Prostate gland (tissue), 2 donors: ENCODE measurements at regions not wholly inside any gene's neighbourhood (a gene's known extent, or its start where the extent isn't known, plus 50 kb on each side); places are given as distances from the start of the nearest gene placed in this dataset.

Experiments
- DNase-seq: peaks from one replicate; pipeline ENCODE4 v3.0.0-alpha.2; 2019; ENCODE audit warnings: low spot score
- H3K27ac ChIP-seq, 2 donors: fragments of 200-600 bp; sonication (generic); 2 replicates each; pipeline ENCODE4 v1.5.1; 2017 to 2019
- H3K27me3 ChIP-seq: fragments of 200-600 bp; sonication (generic); replicated peaks from 2 replicates; pipeline ENCODE4 v1.5.1; 2019; ENCODE audit not compliant: insufficient read depth
- H3K36me3 ChIP-seq, 2 donors: fragments of 200-600 bp; sonication (generic); 1 replicate in 1 of 2; 2 replicates in 1 of 2; pipeline versions ENCODE4 v1.5.1 to v1.8.1; 2017 to 2019
- H3K4me1 ChIP-seq: fragments of 200-600 bp; sonication (generic); replicated peaks from 2 replicates; pipeline ENCODE4 v1.5.1; 2019
- H3K4me3 ChIP-seq, 2 donors: fragments of 200-600 bp; sonication (generic); 2 replicates each; pipeline ENCODE4 v1.5.1; 2017 to 2019
- H3K9me3 ChIP-seq: fragments of 200-600 bp; sonication (generic); 2 replicates; pipeline ENCODE4 v1.5.1; 2017
- POLR2A ChIP-seq: fragments of 450-650 bp; IDR thresholded peaks from one replicate; pipeline ENCODE4 v1.6.1; 2016; ENCODE audit warnings: antibody characterized with exemption, mild to moderate bottlenecking
- POLR2AphosphoS5 ChIP-seq: sonication (generic); formaldehyde crosslinking; IDR thresholded peaks from one replicate; pipeline ENCODE4 v1.6.1; 2017; ENCODE audit warnings: antibody characterized with exemption
- WGBS: methylation state at CpG from one replicate; pipeline ENCODE4 v1.1.5; 2018; 5-methylcytosine and 5-hydroxymethylcytosine counted together
- intact Hi-C: fragments of 100-400 bp; cut with DNase I; formaldehyde crosslinking; loops from one replicate; pipeline ENCODE4 v1.14.2; 2022
- TF ChIP-seq, protein P1 (sequence below), 4 experiments: fragments of 200-600 bp in 2 of 4; fragments of 450-650 bp in 2 of 4; sonication (generic) in 2 of 4; IDR thresholded peaks; 1 replicate in 3 of 4; 2 replicates in 1 of 4; pipeline ENCODE4 v1.5.1; 2016 to 2019; ENCODE audit warnings: antibody characterized with exemption in 4 of 4, mild to moderate bottlenecking in 2 of 4, moderate library complexity in 2 of 4

GRCh38 chr1:29478879-29479278 lies 242.6 kb downstream of the PTPRU start:
- intact Hi-C loops, result no loop called here
- 31% methylated on average over 7 of the region's 7 CpGs for WGBS
- Histone ChIP-seq H3K36me3 (no peaks in the 10 kb centered on the region), H3K27ac (no peak overlapping the region), H3K27me3 (peaks cover 7% of the 10 kb centered on the region), H3K9me3 (no peaks in the 10 kb centered on the region), H3K4me1 (no peaks in the 10 kb centered on the region), H3K4me3 (no peak overlapping the region)
- DNase-seq, result no peak
- TF ChIP-seq POLR2A (no peak), POLR2AphosphoS5 (no peak)
- TF ChIP-seq, protein P1, sequence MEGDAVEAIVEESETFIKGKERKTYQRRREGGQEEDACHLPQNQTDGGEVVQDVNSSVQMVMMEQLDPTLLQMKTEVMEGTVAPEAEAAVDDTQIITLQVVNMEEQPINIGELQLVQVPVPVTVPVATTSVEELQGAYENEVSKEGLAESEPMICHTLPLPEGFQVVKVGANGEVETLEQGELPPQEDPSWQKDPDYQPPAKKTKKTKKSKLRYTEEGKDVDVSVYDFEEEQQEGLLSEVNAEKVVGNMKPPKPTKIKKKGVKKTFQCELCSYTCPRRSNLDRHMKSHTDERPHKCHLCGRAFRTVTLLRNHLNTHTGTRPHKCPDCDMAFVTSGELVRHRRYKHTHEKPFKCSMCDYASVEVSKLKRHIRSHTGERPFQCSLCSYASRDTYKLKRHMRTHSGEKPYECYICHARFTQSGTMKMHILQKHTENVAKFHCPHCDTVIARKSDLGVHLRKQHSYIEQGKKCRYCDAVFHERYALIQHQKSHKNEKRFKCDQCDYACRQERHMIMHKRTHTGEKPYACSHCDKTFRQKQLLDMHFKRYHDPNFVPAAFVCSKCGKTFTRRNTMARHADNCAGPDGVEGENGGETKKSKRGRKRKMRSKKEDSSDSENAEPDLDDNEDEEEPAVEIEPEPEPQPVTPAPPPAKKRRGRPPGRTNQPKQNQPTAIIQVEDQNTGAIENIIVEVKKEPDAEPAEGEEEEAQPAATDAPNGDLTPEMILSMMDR (IDR thresholded peaks at IDR 0.05), result no peak

GRCh38 chr1:29478151-29478791 lies 241.9 kb downstream of the PTPRU start:
- intact Hi-C loops, result no loop called here
- TF ChIP-seq POLR2AphosphoS5 (no peak), POLR2A (no peak)
- TF ChIP-seq, protein P1 (IDR thresholded peaks at IDR 0.05), result no peak
- no peaks in the 10 kb centered on the region for H3K4me1 ChIP-seq
- H3K36me3 ChIP-seq, result no peaks in the 10 kb centered on the region
- H3K27me3 ChIP-seq, result peaks cover 7% of the 10 kb centered on the region
- DNase-seq, result no peak
- H3K4me3 ChIP-seq, result no peak overlapping the region
- no peak overlapping the region for H3K27ac ChIP-seq
- 4% methylated on average over 24 of the region's 37 CpGs for WGBS
- H3K9me3 ChIP-seq, result no peaks in the 10 kb centered on the region

DNA sequence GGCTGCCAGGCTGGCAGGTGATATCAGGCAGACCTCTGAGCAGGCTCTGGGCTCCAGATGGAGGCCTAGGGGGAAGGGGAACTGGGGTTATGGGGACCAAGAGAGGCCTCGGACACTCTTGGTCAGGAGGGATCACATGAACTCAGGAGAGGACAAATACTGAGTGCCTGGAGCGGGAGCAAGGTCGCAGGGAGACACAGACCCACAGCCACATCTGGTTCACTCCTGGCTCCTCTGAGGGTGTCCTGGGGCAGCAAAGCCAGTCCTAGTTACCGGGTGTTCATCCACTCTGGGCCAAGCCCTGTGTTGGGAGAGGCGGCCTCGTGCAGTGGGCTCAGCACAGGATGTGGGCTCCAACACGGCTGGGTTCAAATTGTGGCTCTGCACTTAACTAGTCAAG lies 239.0 kb downstream of the PTPRU start:
- no peak for DNase-seq
- Histone ChIP-seq H3K27me3 (peaks cover 7% of the 10 kb centered on the region), H3K27ac (no peak overlapping the region), H3K4me1 (no peaks in the 10 kb centered on the region), H3K36me3 (no peaks in the 10 kb centered on the region), H3K4me3 (no peak overlapping the region), H3K9me3 (no peaks in the 10 kb centered on the region)
- 63% methylated on average over 7 of the region's 7 CpGs for WGBS
- intact Hi-C loops, result no loop called here
- TF ChIP-seq POLR2AphosphoS5 (no peak), POLR2A (no peak)
- TF ChIP-seq, protein P1 (IDR thresholded peaks at IDR 0.05), result no peak

DNA sequence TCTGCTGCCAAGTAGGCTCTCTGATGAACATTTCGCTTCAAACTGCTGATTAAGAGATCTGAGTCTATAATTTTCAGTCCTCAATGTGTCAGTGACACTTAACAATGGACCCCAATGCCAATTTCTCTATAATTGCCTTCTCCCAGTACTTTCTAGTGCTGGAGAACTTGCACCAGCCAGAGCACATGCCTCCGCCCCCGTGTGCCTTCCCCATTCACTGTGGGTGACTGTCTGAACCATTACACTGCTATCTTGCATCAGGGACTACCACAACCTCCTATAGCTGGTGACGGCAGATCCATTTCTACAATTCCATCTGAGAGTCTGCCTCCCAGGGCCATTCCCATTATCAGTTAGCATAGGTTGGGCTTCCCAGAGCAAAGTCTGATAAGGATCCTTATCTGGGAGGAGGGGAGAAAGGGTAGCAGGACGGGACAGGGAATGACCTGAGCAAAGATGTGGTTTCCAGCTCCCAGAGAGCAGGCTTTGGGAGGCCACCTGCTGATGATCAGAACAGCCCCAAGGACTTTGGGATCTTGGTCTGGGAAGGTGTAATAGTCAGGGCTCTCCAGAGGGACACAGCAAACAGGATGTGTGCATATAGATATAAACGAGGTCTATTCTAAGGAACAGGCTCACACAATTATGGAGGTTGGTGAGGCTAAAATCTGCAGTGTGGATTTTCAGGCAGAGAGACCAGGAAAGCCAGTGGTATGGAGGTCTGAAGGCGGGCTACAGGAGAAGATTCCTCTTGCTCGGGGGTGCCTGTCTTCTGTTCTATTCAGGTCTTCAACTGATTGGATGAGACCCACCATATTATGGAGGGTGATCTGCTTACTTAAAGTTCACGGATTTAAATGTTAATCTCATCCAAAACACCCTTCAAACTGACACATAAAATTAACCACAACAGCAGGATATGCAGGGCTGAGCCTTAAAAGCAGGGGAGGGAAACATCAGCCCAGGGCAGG lies 238.2 kb downstream of the PTPRU start:
- H3K27ac ChIP-seq, result no peak overlapping the region
- H3K9me3 ChIP-seq, result no peaks in the 10 kb centered on the region
- H3K4me1 ChIP-seq, result no peaks in the 10 kb centered on the region
- intact Hi-C loops, result no loop called here
- H3K36me3 ChIP-seq, result no peaks in the 10 kb centered on the region
- H3K27me3 ChIP-seq, result peaks cover 3% of the 10 kb centered on the region
- 66% methylated on average over 9 of the region's 9 CpGs for WGBS
- TF ChIP-seq, protein P1 (IDR thresholded peaks at IDR 0.05), result no peak
- no peak for TF ChIP-seq POLR2A
- TF ChIP-seq POLR2AphosphoS5, result no peak
- no peak for DNase-seq
- no peak overlapping the region for H3K4me3 ChIP-seq
